ENCODE measurements at regions not wholly inside any gene's neighbourhood (a gene's known extent, or its start where the extent isn't known, plus 50 kb on each side); places are given as distances from the start of the nearest gene placed in this dataset.

DNA sequence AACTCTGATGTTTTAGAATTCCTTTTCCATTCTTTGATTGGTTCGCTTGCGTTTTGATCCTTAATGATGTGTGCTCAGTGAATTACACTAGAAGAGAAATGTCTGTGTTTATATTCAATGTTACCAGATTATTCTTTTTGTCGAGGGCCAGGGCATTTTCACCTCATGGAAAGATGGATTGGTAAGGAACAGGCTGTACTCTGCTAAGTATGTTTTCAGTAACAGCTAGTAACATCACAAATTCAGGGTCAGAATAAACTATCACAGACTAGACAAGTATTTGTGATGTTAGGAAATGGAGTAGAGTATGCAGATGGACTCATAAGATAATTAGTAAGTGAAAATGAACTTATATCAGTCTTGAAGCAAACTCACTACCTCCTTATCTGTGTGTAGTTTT is 235.6 kb downstream of the SOX4 start:
- TF ChIP-seq GATA2 (IDR thresholded peaks at IDR 0.05; ENCODE audit: low read depth, low read length), result no peak
- TF ChIP-seq GATA3 (IDR thresholded peaks at IDR 0.05; ENCODE audit: low read depth, low read length), result no peak
